Suprapubic skin (tissue), 3 donors: ENCODE measurements at regions not wholly inside any gene's neighbourhood (a gene's known extent, or its start where the extent isn't known, plus 50 kb on each side); places are given as distances from the start of the nearest gene placed in this dataset.

Experiments used
- CTCF ChIP-seq, 2 donors: fragments of 200-600 bp in 1 of 2; fragments of 450-650 bp in 1 of 2; sonication (generic) in 1 of 2; IDR thresholded peaks; one replicate each; pipeline ENCODE4 v1.5.1; 2016 to 2019; ENCODE audit warnings: antibody characterized with exemption in 2 of 2, mild to moderate bottlenecking in 1 of 2, moderate library complexity in 1 of 2
- EP300 ChIP-seq: sonication (generic); formaldehyde crosslinking; IDR thresholded peaks from one replicate; pipeline ENCODE4 v1.6.1; 2017; ENCODE audit warnings: antibody characterized with exemption
- POLR2A ChIP-seq, 2 donors: fragments of 450-650 bp; IDR thresholded peaks; one replicate each; pipeline ENCODE4 v1.6.1; 2017; ENCODE audit warnings: antibody characterized with exemption in 2 of 2, mild to moderate bottlenecking in 2 of 2, moderate library complexity in 2 of 2

- no peak for TF ChIP-seq EP300
- TF ChIP-seq CTCF (IDR thresholded peaks at IDR 0.05), result no peak
- no peak for TF ChIP-seq POLR2A (IDR thresholded peaks at IDR 0.05)
Measured at GRCh38 chr2:21262426-21262940, 138.7 kb downstream of the TDRD15 start.
